H9 (cell line): ENCODE measurements at regions not wholly inside any gene's neighbourhood (a gene's known extent, or its start where the extent isn't known, plus 50 kb on each side); places are given as distances from the start of the nearest gene placed in this dataset.

ENCODE experiments used
- DNase-seq: peaks from one replicate; pipeline ENCODE4 v3.0.0-alpha.2; 2017
- H2AFZ ChIP-seq: one replicate; pipeline ENCODE4 v1.6.1; 2013; ENCODE audit warnings: mild to moderate bottlenecking, low read length, control low read depth, moderate library complexity
- H2AK5ac ChIP-seq: 2 replicates; pipeline ENCODE4 v1.6.1; 2013; ENCODE audit warnings: low read length, control low read depth, mixed read lengths; ENCODE audit not compliant: insufficient read length
- H2BK120ac ChIP-seq: one replicate; pipeline ENCODE4 v1.6.1; 2013; ENCODE audit warnings: low read depth, mild to moderate bottlenecking, low read length, control low read depth, inconsistent platforms; ENCODE audit not compliant: poor library complexity, severe bottlenecking
- H2BK12ac ChIP-seq: 2 replicates; pipeline ENCODE4 v1.6.1; 2013; ENCODE audit warnings: low read length, control low read depth, mixed read lengths, low read depth; ENCODE audit not compliant: insufficient read length
- H2BK15ac ChIP-seq: 2 replicates; pipeline ENCODE4 v1.6.1; 2013; ENCODE audit warnings: low read depth, low read length, control low read depth
- H2BK20ac ChIP-seq: one replicate; pipeline ENCODE4 v1.6.1; 2013; ENCODE audit warnings: low read depth, mild to moderate bottlenecking, low read length, control low read depth, inconsistent platforms; ENCODE audit not compliant: poor library complexity, severe bottlenecking
- H2BK5ac ChIP-seq: 2 replicates; pipeline ENCODE4 v1.6.1; 2013; ENCODE audit warnings: low read length, control low read depth, mixed read lengths; ENCODE audit not compliant: insufficient read length
- H3K14ac ChIP-seq: 2 replicates; pipeline ENCODE4 v1.6.1; 2013; ENCODE audit warnings: low read length, control low read depth; ENCODE audit not compliant: insufficient read depth
- H3K18ac ChIP-seq: 2 replicates; pipeline ENCODE4 v1.6.1; 2013; ENCODE audit warnings: low read depth, mild to moderate bottlenecking, mixed read lengths, low read length, control low read depth; ENCODE audit not compliant: insufficient read length
- H3K23ac ChIP-seq: 2 replicates; pipeline ENCODE4 v1.6.1; 2013; ENCODE audit warnings: low read length, control low read depth, mixed read lengths, low read depth; ENCODE audit not compliant: insufficient read length
- H3K23me2 ChIP-seq: 2 replicates; pipeline ENCODE4 v1.6.1; 2013; ENCODE audit warnings: low read depth, mild to moderate bottlenecking, mixed read lengths, low read length, control low read depth; ENCODE audit not compliant: insufficient read length, poor library complexity, severe bottlenecking
- H3K27ac ChIP-seq: 2 replicates; pipeline ENCODE4 v1.5.1; 2013; ENCODE audit warnings: low read length, control low read depth, mixed read lengths, low read depth; ENCODE audit not compliant: insufficient read length
- H3K27me3 ChIP-seq: 2 replicates; pipeline ENCODE4 v1.6.1; 2013; ENCODE audit warnings: low read length, control low read depth, inconsistent platforms; ENCODE audit not compliant: insufficient read depth
- H3K4ac ChIP-seq: 2 replicates; pipeline ENCODE4 v1.6.1; 2013; ENCODE audit warnings: low read depth, mild to moderate bottlenecking, control low read depth, inconsistent platforms, low read length, moderate library complexity
- H3K4me1 ChIP-seq: 2 replicates; pipeline ENCODE4 v1.6.1; 2013; ENCODE audit warnings: low read length, control low read depth, inconsistent platforms; ENCODE audit not compliant: insufficient read depth
- H3K4me2 ChIP-seq: 2 replicates; pipeline ENCODE4 v1.6.1; 2013; ENCODE audit warnings: low read length, control low read depth, mixed read lengths; ENCODE audit not compliant: insufficient read length, insufficient read depth
- H3K56ac ChIP-seq: 2 replicates; pipeline ENCODE4 v1.6.1; 2013; ENCODE audit warnings: low read depth, mild to moderate bottlenecking, mixed read lengths, low read length, control low read depth; ENCODE audit not compliant: insufficient read length
- H3K79me1 ChIP-seq: 2 replicates; pipeline ENCODE4 v1.6.1; 2013; ENCODE audit warnings: low read depth, mild to moderate bottlenecking, moderate library complexity, low read length, control low read depth, inconsistent platforms; ENCODE audit not compliant: insufficient read depth, poor library complexity, severe bottlenecking
- H3K79me2 ChIP-seq: 2 replicates; pipeline ENCODE4 v1.6.1; 2013; ENCODE audit warnings: low read length, control low read depth, inconsistent platforms; ENCODE audit not compliant: insufficient read depth
- H3K9ac ChIP-seq: 2 replicates; pipeline ENCODE4 v1.6.1; 2013; ENCODE audit warnings: low read length, control low read depth, mixed read lengths; ENCODE audit not compliant: insufficient read length; ENCODE audit errors: extremely low read depth
- H3K9me3 ChIP-seq: one replicate; pipeline ENCODE4 v1.6.1; 2013; ENCODE audit warnings: low read depth, low read length, inconsistent platforms; ENCODE audit not compliant: control insufficient read depth
- H3T11ph ChIP-seq: one replicate; pipeline ENCODE4 v1.6.1; 2013; ENCODE audit warnings: mild to moderate bottlenecking, low read length, control low read depth, inconsistent platforms
- H4K20me1 ChIP-seq: one replicate; pipeline ENCODE4 v1.6.1; 2013; ENCODE audit not compliant: control insufficient read depth, insufficient read length, insufficient read depth
- H4K5ac ChIP-seq: 2 replicates; pipeline ENCODE4 v1.6.1; 2013; ENCODE audit warnings: low read depth, mild to moderate bottlenecking, mixed read lengths, low read length, control low read depth; ENCODE audit not compliant: insufficient read length
- H4K8ac ChIP-seq: replicated peaks from 2 replicates; pipeline ENCODE4 v1.6.1; 2013; ENCODE audit warnings: low read length, control low read depth, mixed read lengths, low read depth; ENCODE audit not compliant: insufficient read length
- H4K91ac ChIP-seq: 2 replicates; pipeline ENCODE4 v1.6.1; 2013; ENCODE audit warnings: low read depth, mild to moderate bottlenecking, moderate library complexity, mixed read lengths, low read length, control low read depth; ENCODE audit not compliant: insufficient read length
- H3K27ac Mint-ChIP-seq, 3 experiments: 2 replicates in 2 of 3; 3 replicates in 1 of 3; pipeline ENCODE4 v1.8.0; 2020 to 2021; ENCODE audit warnings: mixed read lengths in 3 of 3, mild to moderate bottlenecking in 1 of 3, moderate library complexity in 1 of 3
- H3K27me3 Mint-ChIP-seq: 2 replicates; pipeline ENCODE4 v1.8.0; 2021; ENCODE audit warnings: low read depth, mild to moderate bottlenecking, moderate library complexity, mixed read lengths
- H3K36me3 Mint-ChIP-seq, 3 experiments: 2 replicates in 2 of 3; 3 replicates in 1 of 3; pipeline ENCODE4 v1.8.0; 2020 to 2021; ENCODE audit warnings: low read depth in 3 of 3, mixed read lengths in 3 of 3; ENCODE audit not compliant: insufficient read depth in 1 of 3
- H3K4me1 Mint-ChIP-seq, 2 experiments: 2 replicates each; pipeline ENCODE4 v1.8.0; 2020; ENCODE audit warnings: mixed read lengths in 2 of 2
- H3K4me3 Mint-ChIP-seq, 2 experiments: 2 replicates in 1 of 2; 3 replicates in 1 of 2; pipeline ENCODE4 v1.8.0; 2020 to 2021; ENCODE audit warnings: mild to moderate bottlenecking in 2 of 2, mixed read lengths in 2 of 2, moderate library complexity in 1 of 2
- H3K9me3 Mint-ChIP-seq, 2 experiments: 2 replicates in 1 of 2; 3 replicates in 1 of 2; pipeline ENCODE4 v1.8.0; 2020; ENCODE audit warnings: mild to moderate bottlenecking in 2 of 2, mixed read lengths in 2 of 2, moderate library complexity in 1 of 2
- CTCF ChIP-seq: fragments of 200-600 bp; sonication (generic); conservative IDR thresholded peaks from 3 replicates; pipeline ENCODE4 v1.8.0; 2021; ENCODE audit warnings: antibody characterized with exemption, mild to moderate bottlenecking
- WGBS: extraction: QIAGEN DNeasy Blood & Tissue Kit; methylation state at CpG from one replicate; pipeline ENCODE4 v1.1.7; 2013; ENCODE audit warnings: missing lambda C conversion rate, low lambda C conversion rate, mixed read lengths; ENCODE audit not compliant: insufficient read length; ENCODE audit errors: extremely low coverage; 5-methylcytosine and 5-hydroxymethylcytosine counted together

DNA sequence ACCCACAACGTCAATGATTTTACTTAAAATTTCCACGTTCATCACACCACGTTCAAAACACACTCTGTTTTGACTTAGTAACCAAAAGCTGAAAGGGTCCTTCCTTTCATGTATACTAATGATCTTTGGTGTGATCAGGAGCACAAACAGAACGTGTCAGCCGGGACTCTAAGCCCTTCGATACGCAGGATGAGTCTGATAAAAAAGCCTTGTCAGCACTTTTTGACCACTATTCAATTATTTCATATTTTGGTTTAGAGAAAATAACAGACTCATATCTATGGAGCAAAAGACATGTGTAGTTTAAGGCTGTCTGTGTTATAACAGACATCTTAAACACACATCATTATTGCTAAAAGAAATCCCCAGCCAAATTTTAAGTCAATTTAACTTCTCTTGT lies 345.3 kb downstream of the ZNF516 start:
- Histone ChIP-seq H3K9ac (no peak overlapping the region), H4K91ac (no peak overlapping the region), H3K27me3 (no peaks in the 10 kb centered on the region), H3K14ac (no peak overlapping the region), H2BK120ac (no peak overlapping the region), H4K5ac (no peak overlapping the region), H3K4me1 (no peaks in the 10 kb centered on the region; the same call in 1 of the 2 replicates), H2AFZ (no peak overlapping the region), H3K9me3 (no peaks in the 10 kb centered on the region), H2BK20ac (no peak overlapping the region), H3K56ac (no peak overlapping the region), H3K23ac (no peak overlapping the region), H3K79me2 (no peaks in the 10 kb centered on the region), H2BK5ac (no peak overlapping the region), H3K23me2 (no peaks in the 10 kb centered on the region), H4K8ac (no peak overlapping the region), H3T11ph (no peak overlapping the region), H3K79me1 (no peaks in the 10 kb centered on the region), H2BK12ac (no peak overlapping the region), H3K27ac (no peak overlapping the region), H3K18ac (no peak overlapping the region), H3K4ac (no peak overlapping the region), H2AK5ac (no peak overlapping the region), H2BK15ac (no peak overlapping the region), H4K20me1 (no peaks in the 10 kb centered on the region), H3K4me2 (no peak overlapping the region)
- no peak for DNase-seq
- no peak overlapping the region for H3K27ac Mint-ChIP-seq
- peaks cover 32 to 33% of the 10 kb centered on the region in 2 experiments for H3K4me1 Mint-ChIP-seq
- 100% methylated on average over 3 of the region's 7 CpGs for WGBS
- TF ChIP-seq CTCF = no peak
- H3K9me3 Mint-ChIP-seq = peaks cover 0 to 3% of the 10 kb centered on the region in 2 experiments; a peak in 4 of 5 replicates
- H3K4me3 Mint-ChIP-seq = no peak overlapping the region
- H3K27me3 Mint-ChIP-seq = peaks cover 12% of the 10 kb centered on the region
- H3K36me3 Mint-ChIP-seq = peaks cover 0 to 4% (median 0%) of the 10 kb centered on the region in 3 experiments; a peak in 2 of 7 replicates
